WTC11 (cell line): ENCODE measurements at regions not wholly inside any gene's neighbourhood (a gene's known extent, or its start where the extent isn't known, plus 50 kb on each side); places are given as distances from the start of the nearest gene placed in this dataset.

Source experiments
- ATAC-seq: fragments of 200-7000 bp; cut with Tn5 transposase; 2 replicates; pipeline ENCODE4 v1.10.0; 2021; ENCODE audit warnings: mild to moderate bottlenecking, moderate library complexity
- CTCF ChIA-PET: fragments of 300-600 bp; sonication (Branson Sonifier 250); formaldehyde crosslinking; loops from one replicate; lab custom pipeline; 2021; ENCODE audit warnings: antibody characterized with exemption; lab: Charles Lee
- POLR2A ChIA-PET: fragments of 350-600 bp; sonication (Branson Sonifier 250); formaldehyde crosslinking; loops from one replicate; lab custom pipeline; 2021; ENCODE audit warnings: antibody characterized with exemption; lab: Charles Lee
- DNase-seq: peaks from one replicate; pipeline ENCODE4 v3.0.0; 2021; ENCODE audit warnings: low spot score
- H3K27ac Mint-ChIP-seq: 2 replicates; pipeline ENCODE4 v1.8.0; 2021; ENCODE audit warnings: mixed read lengths
- H3K27me3 Mint-ChIP-seq: 2 replicates; pipeline ENCODE4 v1.8.0; 2021; ENCODE audit warnings: low read depth, mild to moderate bottlenecking, moderate library complexity, mixed read lengths
- H3K36me3 Mint-ChIP-seq: 2 replicates; pipeline ENCODE4 v1.8.0; 2021; ENCODE audit warnings: mixed read lengths
- H3K4me1 Mint-ChIP-seq: 2 replicates; pipeline ENCODE4 v1.8.0; 2022; ENCODE audit warnings: mixed read lengths
- H3K4me3 Mint-ChIP-seq: 2 replicates; pipeline ENCODE4 v1.8.0; 2021; ENCODE audit warnings: mild to moderate bottlenecking, moderate library complexity, mixed read lengths
- H3K9me3 Mint-ChIP-seq: 2 replicates; pipeline ENCODE4 v1.8.0; 2021; ENCODE audit warnings: mixed read lengths
- AR ChIP-seq: fragments of 250-450 bp; sonication (Bioruptor Pico); IDR thresholded peaks from 2 replicates; pipeline ENCODE4 v1.9.0; 2021; ENCODE audit warnings: mild to moderate bottlenecking
- ATF6 ChIP-seq: sonication (generic); formaldehyde crosslinking; IDR thresholded peaks from 2 replicates; pipeline ENCODE4 v1.8.1; 2023; ENCODE audit warnings: mild to moderate bottlenecking, missing genetic modification reagents
- CREM ChIP-seq: sonication (generic); formaldehyde crosslinking; IDR thresholded peaks from 2 replicates; pipeline ENCODE4 v1.8.1; 2022; ENCODE audit warnings: mild to moderate bottlenecking, missing genetic modification reagents, moderate library complexity
- ELF4 ChIP-seq: sonication (generic); formaldehyde crosslinking; IDR thresholded peaks from 2 replicates; pipeline ENCODE4 v1.8.1; 2022; ENCODE audit warnings: low read depth, mild to moderate bottlenecking, moderate library complexity, missing genetic modification reagents
- ESRRA ChIP-seq: sonication (generic); formaldehyde crosslinking; IDR thresholded peaks from 2 replicates; pipeline ENCODE4 v1.8.1; 2022; ENCODE audit warnings: mild to moderate bottlenecking, missing genetic modification reagents, borderline replicate concordance
- ETV6 ChIP-seq: sonication (generic); formaldehyde crosslinking; IDR thresholded peaks from 2 replicates; pipeline ENCODE4 v1.8.1; 2022; ENCODE audit warnings: mild to moderate bottlenecking, missing genetic modification reagents
- FOXP4 ChIP-seq: sonication (generic); formaldehyde crosslinking; IDR thresholded peaks from 2 replicates; pipeline ENCODE4 v1.8.0; 2022; ENCODE audit warnings: mild to moderate bottlenecking, missing genetic modification reagents
- JAZF1 ChIP-seq: fragments of 250-450 bp; sonication (Bioruptor Pico); IDR thresholded peaks from 2 replicates; pipeline ENCODE4 v1.9.0; 2021; ENCODE audit warnings: moderate library complexity, mild to moderate bottlenecking, inconsistent platforms
- JUN ChIP-seq: sonication (generic); formaldehyde crosslinking; IDR thresholded peaks from 2 replicates; pipeline ENCODE4 v1.8.0; 2023; ENCODE audit warnings: mild to moderate bottlenecking, missing genetic modification reagents
- KAT7 ChIP-seq: sonication (generic); formaldehyde crosslinking; IDR thresholded peaks from 2 replicates; pipeline ENCODE4 v1.8.1; 2023; ENCODE audit warnings: missing genetic modification reagents, mild to moderate bottlenecking, borderline replicate concordance
- MAX ChIP-seq: sonication (generic); formaldehyde crosslinking; IDR thresholded peaks from 2 replicates; pipeline ENCODE4 v1.8.0; 2022; ENCODE audit warnings: mild to moderate bottlenecking, missing genetic modification reagents
- MLX ChIP-seq: sonication (generic); formaldehyde crosslinking; IDR thresholded peaks from 2 replicates; pipeline ENCODE4 v1.8.1; 2023; ENCODE audit warnings: mild to moderate bottlenecking, missing genetic modification reagents, moderate library complexity
- MXD4 ChIP-seq: fragments of 250-450 bp; sonication (Bioruptor Pico); IDR thresholded peaks from 2 replicates; pipeline ENCODE4 v1.8.0; 2021; ENCODE audit warnings: mild to moderate bottlenecking, moderate library complexity, borderline replicate concordance
- NFYB ChIP-seq: sonication (generic); formaldehyde crosslinking; conservative IDR thresholded peaks from 2 replicates; pipeline ENCODE4 v1.8.0; 2022; ENCODE audit warnings: low read depth, missing genetic modification reagents
- RELA ChIP-seq: sonication (generic); formaldehyde crosslinking; IDR thresholded peaks from 2 replicates; pipeline ENCODE4 v1.8.1; 2022; ENCODE audit warnings: missing genetic modification reagents, mild to moderate bottlenecking, borderline replicate concordance
- STAT6 ChIP-seq: sonication (generic); formaldehyde crosslinking; conservative IDR thresholded peaks from 2 replicates; pipeline ENCODE4 v1.8.1; 2023; ENCODE audit warnings: mild to moderate bottlenecking, low read depth, missing genetic modification reagents, moderate library complexity
- USF2 ChIP-seq: sonication (generic); formaldehyde crosslinking; IDR thresholded peaks from 2 replicates; pipeline ENCODE4 v1.8.1; 2023; ENCODE audit warnings: mild to moderate bottlenecking, missing genetic modification reagents, moderate library complexity
- ZBTB21 ChIP-seq: sonication (generic); formaldehyde crosslinking; IDR thresholded peaks from 2 replicates; pipeline ENCODE4 v1.8.1; 2023; ENCODE audit warnings: mild to moderate bottlenecking, missing genetic modification reagents, borderline replicate concordance

- no peak for TF ChIP-seq ATF6 (CRISPR knock-in tag)
Observed at GRCh38 chr9:117490199-117490598, 75.3 kb upstream of the ASTN2 start (continued).

GRCh38 chr9:117488659-117489058 is 73.8 kb upstream of the ASTN2 start:
- TF ChIP-seq NFYB (CRISPR knock-in tag) (no peak), ELF4 (CRISPR knock-in tag) (no peak), USF2 (CRISPR knock-in tag) (no peak), STAT6 (CRISPR knock-in tag) (no peak), JAZF1 (CRISPR knock-in tag) (no peak), MXD4 (CRISPR knock-in tag) (no peak), AR (CRISPR knock-in tag) (no peak)
- CTCF ChIA-PET, result interaction anchor here (0.6 to 3.5 kb wide), 12 partner anchors 47 to 974 kb away, joined by 3 to 39 read pairs (median 4); no protein-coding TSS in a partner anchor
- Mint-ChIP-seq H3K27ac (no peak overlapping the region), H3K4me3 (no peak overlapping the region), H3K9me3 (no peaks in the 10 kb centered on the region), H3K36me3 (no peaks in the 10 kb centered on the region), H3K27me3 (peaks cover 5% of the 10 kb centered on the region), H3K4me1 (peaks cover 23% of the 10 kb centered on the region)
- ATAC-seq (no peak), DNase-seq (no peak)
- POLR2A ChIA-PET, result no interaction called here

- Mint-ChIP-seq H3K27me3 (peaks cover 5% of the 10 kb centered on the region), H3K4me1 (peaks cover 23% of the 10 kb centered on the region), H3K27ac (no peak overlapping the region), H3K4me3 (peak overlapping the region; percentile 42), H3K9me3 (no peaks in the 10 kb centered on the region), H3K36me3 (no peaks in the 10 kb centered on the region)
- ChIA-PET CTCF (interaction anchor here (0.5 to 3.5 kb wide), 56 partner anchors 9 to 750 kb away, joined by 3 to 39 read pairs (median 4); partner anchors contain the start of gene ASTN2), POLR2A (no interaction called here)
- DNase-seq, result peak; percentile 90
- ATAC-seq, result peak; percentile 98
- TF ChIP-seq RELA (CRISPR knock-in tag), result no peak
- peak; percentile 74 for TF ChIP-seq ETV6 (CRISPR knock-in tag)
- no peak for TF ChIP-seq KAT7
- peak; percentile 77 for TF ChIP-seq FOXP4
- peak; percentile 75; the same call in 1 of the 2 replicates for TF ChIP-seq ZBTB21 (CRISPR knock-in tag)
- TF ChIP-seq JUN, result no peak
- TF ChIP-seq MLX (CRISPR knock-in tag), result no peak
- 0 out of 2 replicates have a peak, but pooled peaks have one; percentile 51 for TF ChIP-seq CREM
- TF ChIP-seq MAX (CRISPR knock-in tag), result peak; percentile 33; the same call in 1 of the 2 replicates
- TF ChIP-seq ESRRA (CRISPR knock-in tag), result 0 out of 2 replicates have a peak, but pooled peaks have one; percentile 22
Observed at GRCh38 chr9:117487555-117488175, 72.8 kb upstream of the ASTN2 start.
